ENCODE measurements at regions not wholly inside any gene's neighbourhood (a gene's known extent, or its start where the extent isn't known, plus 50 kb on each side); places are given as distances from the start of the nearest gene placed in this dataset.
"Not testable (repeated sequence)": the region's sequence is repeated elsewhere in the genome, so short reads cannot be mapped to it uniquely, and the experiment has no call there.

DNA sequence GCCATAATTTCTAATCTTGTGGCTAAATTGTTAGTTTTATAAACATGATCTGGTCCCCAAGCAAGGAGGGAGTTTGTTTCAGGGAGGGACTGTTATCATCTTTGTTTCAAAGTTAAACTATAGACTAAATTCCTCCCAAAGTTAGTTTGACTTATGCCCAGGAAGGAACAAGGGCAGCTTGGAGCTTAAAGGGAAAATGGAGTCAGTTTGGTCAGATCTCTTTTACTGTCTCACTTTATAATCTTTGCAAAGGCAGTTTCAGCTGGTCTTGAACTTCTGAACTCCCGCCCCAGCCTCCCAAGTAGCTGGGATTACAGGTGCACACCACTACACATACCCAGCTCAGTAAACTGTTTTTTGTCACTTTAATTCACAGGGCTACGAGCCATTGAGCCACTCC, 214.7 kb downstream of the ZNF674 start:
- no peak overlapping the region for H3K27ac Mint-ChIP-seq
- H3K9me3 Mint-ChIP-seq: no peaks in the 10 kb centered on the region
- no peaks in the 10 kb centered on the region for H3K27me3 Mint-ChIP-seq
- no peaks in the 10 kb centered on the region for H3K36me3 Mint-ChIP-seq (ENCODE audit: low read depth)
- peaks cover 4% of the 10 kb centered on the region for H3K4me1 Mint-ChIP-seq (ENCODE audit: low read depth)
- no peak overlapping the region for H3K4me3 Mint-ChIP-seq
- intact Hi-C loops (cut with micrococcal nuclease): no loop called here

DNA sequence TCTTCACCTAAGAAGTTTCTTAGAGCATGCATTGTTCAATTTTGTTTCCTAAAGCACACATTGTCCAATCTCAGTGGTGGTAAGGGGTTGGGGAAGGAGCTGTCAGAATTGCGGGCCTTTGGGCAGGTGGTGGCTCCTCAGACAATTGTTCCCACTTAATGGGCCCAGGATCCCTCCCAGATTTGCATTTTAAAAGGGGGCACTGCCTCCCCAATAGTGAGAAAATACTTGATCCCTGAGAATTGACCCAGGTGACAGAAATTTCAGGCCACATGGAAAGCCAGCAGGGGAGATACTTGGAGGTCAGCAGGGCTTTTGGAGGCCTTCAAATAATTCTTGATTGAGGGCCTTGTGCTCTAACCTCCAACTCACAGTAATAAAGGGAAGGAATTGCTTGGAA, 217.1 kb downstream of the ZNF674 start:
- H3K4me1 Mint-ChIP-seq (ENCODE audit: low read depth): no peaks in the 10 kb centered on the region
- no peaks in the 10 kb centered on the region for H3K9me3 Mint-ChIP-seq
- H3K27me3 Mint-ChIP-seq: no peaks in the 10 kb centered on the region
- intact Hi-C loops (cut with micrococcal nuclease): no loop called here
- no peaks in the 10 kb centered on the region for H3K36me3 Mint-ChIP-seq (ENCODE audit: low read depth)
- H3K4me3 Mint-ChIP-seq: no peak overlapping the region
- H3K27ac Mint-ChIP-seq: no peak overlapping the region

GRCh38 chrX:46327566-46328115, 217.6 kb downstream of the ZNF674 start:
- Mint-ChIP-seq H3K9me3 (no peaks in the 10 kb centered on the region), H3K36me3 (ENCODE audit: low read depth) (no peaks in the 10 kb centered on the region), H3K4me1 (ENCODE audit: low read depth) (no peaks in the 10 kb centered on the region), H3K4me3 (no peak overlapping the region), H3K27me3 (no peaks in the 10 kb centered on the region), H3K27ac (no peak overlapping the region)
- intact Hi-C loops (cut with micrococcal nuclease): no loop called here

DNA sequence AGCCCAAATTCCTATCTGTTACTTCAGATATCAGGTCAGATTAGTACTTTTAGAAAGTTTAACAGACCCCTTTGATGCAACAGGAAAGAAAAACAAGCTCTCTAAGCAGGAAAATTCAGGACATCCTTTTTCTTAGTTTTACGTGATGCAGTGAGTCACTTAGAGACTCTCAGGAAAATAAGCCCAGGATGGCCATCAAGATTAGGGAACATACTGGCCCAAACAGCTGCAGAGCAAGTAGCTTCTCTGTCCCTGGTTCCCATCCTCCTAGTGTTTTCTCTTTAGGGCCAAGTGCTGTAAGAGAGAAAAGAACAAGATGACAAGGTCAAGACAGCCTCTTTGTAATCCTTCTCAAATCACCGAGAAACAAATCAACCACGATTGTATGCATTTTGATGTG, 219.1 kb downstream of the ZNF674 start:
- intact Hi-C loops (cut with micrococcal nuclease): no loop called here
- H3K27me3 Mint-ChIP-seq: no peaks in the 10 kb centered on the region
- H3K27ac Mint-ChIP-seq: no peak overlapping the region
- no peaks in the 10 kb centered on the region for H3K36me3 Mint-ChIP-seq (ENCODE audit: low read depth)
- no peak overlapping the region for H3K4me3 Mint-ChIP-seq
- H3K4me1 Mint-ChIP-seq (ENCODE audit: low read depth): no peaks in the 10 kb centered on the region
- no peaks in the 10 kb centered on the region for H3K9me3 Mint-ChIP-seq

GRCh38 chrX:46325312-46325877, 219.8 kb downstream of the ZNF674 start:
- H3K36me3 Mint-ChIP-seq (ENCODE audit: low read depth): no peaks in the 10 kb centered on the region
- no peak overlapping the region for H3K4me3 Mint-ChIP-seq
- H3K9me3 Mint-ChIP-seq: no peaks in the 10 kb centered on the region
- no peaks in the 10 kb centered on the region for H3K4me1 Mint-ChIP-seq (ENCODE audit: low read depth)
- no peak overlapping the region for H3K27ac Mint-ChIP-seq
- intact Hi-C loops (cut with micrococcal nuclease): no loop called here
- H3K27me3 Mint-ChIP-seq: no peaks in the 10 kb centered on the region

GRCh38 chrX:46324166-46324565, 221.1 kb downstream of the ZNF674 start:
- Mint-ChIP-seq H3K4me3 (no peak overlapping the region), H3K4me1 (ENCODE audit: low read depth) (no peaks in the 10 kb centered on the region), H3K9me3 (no peaks in the 10 kb centered on the region), H3K36me3 (ENCODE audit: low read depth) (no peaks in the 10 kb centered on the region), H3K27ac (no peak overlapping the region), H3K27me3 (no peaks in the 10 kb centered on the region)
- intact Hi-C loops (cut with micrococcal nuclease): no loop called here

DNA sequence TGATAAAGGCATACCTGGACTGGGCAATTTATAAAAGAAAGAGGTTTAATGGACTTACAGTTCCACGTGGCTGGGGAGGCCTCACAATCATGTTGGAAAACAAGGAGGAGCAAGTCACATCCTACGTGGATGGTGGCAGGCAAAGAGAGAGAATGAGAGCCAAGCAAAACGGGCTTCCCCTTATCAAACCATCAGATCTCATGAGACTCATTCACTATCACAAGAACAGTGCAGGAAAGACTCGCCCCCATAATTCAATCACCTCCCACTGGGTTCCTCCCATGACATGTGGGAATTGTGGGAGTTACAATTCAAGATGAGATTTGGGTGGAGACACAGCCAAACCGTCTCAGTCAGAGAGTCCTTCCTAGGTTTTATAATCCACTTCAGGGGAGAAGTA, 222.3 kb downstream of the ZNF674 start:
- H3K9me3 Mint-ChIP-seq; H3K4me1 Mint-ChIP-seq (ENCODE audit: low read depth); intact Hi-C loops (cut with micrococcal nuclease); H3K27ac Mint-ChIP-seq; H3K36me3 Mint-ChIP-seq (ENCODE audit: low read depth); H3K27me3 Mint-ChIP-seq; H3K4me3 Mint-ChIP-seq: not testable (repeated sequence)

GRCh38 chrX:46321676-46322075, 223.5 kb downstream of the ZNF674 start:
- H3K27me3 Mint-ChIP-seq: no peaks in the 10 kb centered on the region
- H3K27ac Mint-ChIP-seq: no peak overlapping the region
- no peaks in the 10 kb centered on the region for H3K9me3 Mint-ChIP-seq
- no peaks in the 10 kb centered on the region for H3K36me3 Mint-ChIP-seq (ENCODE audit: low read depth)
- H3K4me3 Mint-ChIP-seq: no peak overlapping the region
- intact Hi-C loops (cut with micrococcal nuclease): no loop called here
- H3K4me1 Mint-ChIP-seq (ENCODE audit: low read depth): no peaks in the 10 kb centered on the region

- H3K4me3 Mint-ChIP-seq: no peak overlapping the region
- intact Hi-C loops (cut with micrococcal nuclease): no loop called here
- H3K9me3 Mint-ChIP-seq: no peaks in the 10 kb centered on the region
- no peaks in the 10 kb centered on the region for H3K4me1 Mint-ChIP-seq (ENCODE audit: low read depth)
- no peaks in the 10 kb centered on the region for H3K36me3 Mint-ChIP-seq (ENCODE audit: low read depth)
- H3K27me3 Mint-ChIP-seq: no peaks in the 10 kb centered on the region
- H3K27ac Mint-ChIP-seq: no peak overlapping the region
These were observed 225.5 kb downstream of the ZNF674 start for GRCh38 chrX:46319750-46320149.

DNA sequence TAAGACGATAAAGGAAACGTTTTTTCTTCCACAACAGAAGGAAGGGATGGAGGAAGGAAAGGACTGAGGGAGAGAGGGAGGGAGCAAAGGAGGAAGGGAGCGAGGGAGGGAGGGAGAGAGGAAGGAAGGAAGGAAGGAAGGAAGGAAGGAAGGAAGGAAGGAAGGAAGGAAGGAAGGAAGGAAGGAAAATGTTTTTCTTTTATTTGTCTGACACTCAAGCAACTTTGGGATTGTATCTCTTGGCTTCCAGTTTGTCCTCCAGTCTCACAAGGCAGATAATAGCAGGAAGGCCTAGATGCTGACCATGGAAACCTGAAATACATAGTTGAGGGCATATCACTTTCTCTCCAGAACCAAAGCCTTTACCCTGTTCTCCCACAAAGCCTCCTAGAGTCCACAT, 226.7 kb downstream of the ZNF674 start:
- no peak overlapping the region for H3K4me3 Mint-ChIP-seq
- no peaks in the 10 kb centered on the region for H3K9me3 Mint-ChIP-seq
- H3K27me3 Mint-ChIP-seq: no peaks in the 10 kb centered on the region
- H3K27ac Mint-ChIP-seq: no peak overlapping the region
- intact Hi-C loops (cut with micrococcal nuclease): no loop called here
- no peaks in the 10 kb centered on the region for H3K36me3 Mint-ChIP-seq (ENCODE audit: low read depth)
- no peaks in the 10 kb centered on the region for H3K4me1 Mint-ChIP-seq (ENCODE audit: low read depth)

DNA sequence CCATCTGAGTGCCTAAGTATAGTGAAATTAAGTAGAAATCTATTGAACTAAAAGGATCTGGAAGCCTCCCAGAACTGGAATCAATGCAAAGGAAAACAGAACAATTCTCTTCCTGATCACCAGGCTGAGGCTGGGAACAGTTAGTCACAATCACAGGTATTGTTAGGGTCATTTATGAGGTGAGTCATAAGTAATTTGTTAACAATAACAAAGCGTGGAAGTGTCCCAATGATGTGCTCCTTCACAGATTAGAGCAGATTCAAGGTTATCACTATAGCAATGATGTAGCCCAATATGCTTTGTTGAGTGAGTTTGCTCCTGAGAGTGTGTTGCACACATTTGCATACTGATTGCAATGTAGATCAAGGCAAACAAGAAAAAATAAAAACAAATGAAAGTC, 228.1 kb downstream of the ZNF674 start:
- Mint-ChIP-seq H3K27ac (no peak overlapping the region), H3K4me3 (no peak overlapping the region), H3K36me3 (ENCODE audit: low read depth) (no peaks in the 10 kb centered on the region), H3K27me3 (no peaks in the 10 kb centered on the region), H3K9me3 (no peaks in the 10 kb centered on the region), H3K4me1 (ENCODE audit: low read depth) (no peaks in the 10 kb centered on the region)
- intact Hi-C loops (cut with micrococcal nuclease): no loop called here

DNA sequence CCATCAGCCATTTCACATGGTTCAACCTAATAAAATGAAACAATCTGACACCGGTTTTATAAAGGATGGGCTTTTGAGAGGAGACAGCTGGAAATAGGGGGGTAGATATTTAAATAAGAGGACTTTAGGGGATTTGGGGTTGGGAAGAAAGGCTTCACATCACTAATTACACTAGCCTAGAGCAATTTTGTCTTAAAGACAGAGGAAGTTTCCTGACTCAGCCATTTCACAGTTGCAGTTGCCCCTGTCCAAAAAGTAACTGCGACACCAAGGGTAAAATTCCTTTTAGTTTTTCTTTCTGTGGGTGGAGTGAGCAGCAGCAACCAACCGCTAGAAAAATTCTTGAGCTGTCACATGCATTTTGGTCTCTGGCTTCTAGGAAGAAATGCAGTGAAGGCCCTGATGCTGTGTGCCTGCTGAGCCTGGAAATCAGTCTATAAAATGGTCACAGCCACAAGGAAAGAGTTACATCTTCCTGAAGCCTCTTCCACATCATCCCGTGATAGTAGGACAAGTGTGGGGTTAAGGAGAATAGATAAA, 233.6 kb downstream of the ZNF674 start:
- intact Hi-C loops (cut with micrococcal nuclease): no loop called here
- H3K4me3 Mint-ChIP-seq: no peak overlapping the region
- H3K27me3 Mint-ChIP-seq: no peaks in the 10 kb centered on the region
- H3K9me3 Mint-ChIP-seq: peaks cover 9% of the 10 kb centered on the region
- H3K27ac Mint-ChIP-seq: no peak overlapping the region
- no peaks in the 10 kb centered on the region for H3K36me3 Mint-ChIP-seq (ENCODE audit: low read depth)
- no peaks in the 10 kb centered on the region for H3K4me1 Mint-ChIP-seq (ENCODE audit: low read depth)

- Mint-ChIP-seq H3K27me3 (no peaks in the 10 kb centered on the region), H3K4me3 (no peak overlapping the region), H3K36me3 (ENCODE audit: low read depth) (no peaks in the 10 kb centered on the region), H3K4me1 (ENCODE audit: low read depth) (no peaks in the 10 kb centered on the region), H3K9me3 (peaks cover 14% of the 10 kb centered on the region), H3K27ac (no peak overlapping the region)
- intact Hi-C loops (cut with micrococcal nuclease): no loop called here
These were observed 234.3 kb downstream of the ZNF674 start for GRCh38 chrX:46310815-46311497.

- Mint-ChIP-seq H3K36me3 (ENCODE audit: low read depth) (no peaks in the 10 kb centered on the region), H3K27me3 (no peaks in the 10 kb centered on the region), H3K27ac (no peak overlapping the region)
These were observed 237.1 kb downstream of the ZNF674 start for GRCh38 chrX:46308110-46308509.

GRCh38 chrX:46306103-46306502, 239.1 kb downstream of the ZNF674 start:
- Mint-ChIP-seq H3K27me3 (no peaks in the 10 kb centered on the region), H3K36me3 (ENCODE audit: low read depth) (no peaks in the 10 kb centered on the region), H3K9me3 (peaks cover 24% of the 10 kb centered on the region), H3K27ac (no peak overlapping the region), H3K4me3 (no peak overlapping the region), H3K4me1 (ENCODE audit: low read depth) (no peaks in the 10 kb centered on the region)
- intact Hi-C loops (cut with micrococcal nuclease): no loop called here

More at GRCh38 chrX:46308110-46308509, 237.1 kb downstream of the ZNF674 start:
- intact Hi-C loops (cut with micrococcal nuclease): no loop called here
- Mint-ChIP-seq H3K4me1 (ENCODE audit: low read depth) (no peaks in the 10 kb centered on the region), H3K4me3 (no peak overlapping the region), H3K9me3 (peaks cover 24% of the 10 kb centered on the region)
